ENCODE measurements at regions not wholly inside any gene's neighbourhood (a gene's known extent, or its start where the extent isn't known, plus 50 kb on each side); places are given as distances from the start of the nearest gene placed in this dataset.
"Not testable (repeated sequence)": the region's sequence is repeated elsewhere in the genome, so short reads cannot be mapped to it uniquely, and the experiment has no call there.

- H3K4me3 ChIP-seq (replicated peaks; ENCODE audit: low read depth, low read length): no peak overlapping the region
- no peak for DNase-seq (ENCODE audit: low read depth)
- no peak for TF ChIP-seq CTCF (IDR thresholded peaks at IDR 0.05; ENCODE audit: low read length, missing control alignments)
Measured at GRCh38 chr7:49023345-49024328, 99.3 kb downstream of the CDC14C start.

- TF ChIP-seq CTCF (IDR thresholded peaks at IDR 0.05; ENCODE audit: low read length, missing control alignments): no peak
- no peak overlapping the region for H3K4me3 ChIP-seq (replicated peaks; ENCODE audit: low read depth, low read length)
- DNase-seq (ENCODE audit: low read depth): no peak
Measured at GRCh38 chr7:49030221-49030620, 105.9 kb downstream of the CDC14C start.

GRCh38 chr7:49033140-49033539 is 108.8 kb downstream of the CDC14C start:
- not testable (repeated sequence) for DNase-seq (ENCODE audit: low read depth); H3K4me3 ChIP-seq (replicated peaks; ENCODE audit: low read depth, low read length)

GRCh38 chr7:49037346-49038210 is 113.2 kb downstream of the CDC14C start:
- TF ChIP-seq CTCF (IDR thresholded peaks at IDR 0.05; ENCODE audit: low read length, missing control alignments): no peak
- H3K4me3 ChIP-seq (replicated peaks; ENCODE audit: low read depth, low read length): no peak overlapping the region
- no peak for DNase-seq (ENCODE audit: low read depth)

- DNase-seq (ENCODE audit: low read depth): no peak
- TF ChIP-seq CTCF (IDR thresholded peaks at IDR 0.05; ENCODE audit: low read length, missing control alignments): no peak
- no peak overlapping the region for H3K4me3 ChIP-seq (replicated peaks; ENCODE audit: low read depth, low read length)
Measured at GRCh38 chr7:49038821-49039358, 114.5 kb downstream of the CDC14C start.

GRCh38 chr7:49060743-49061142 is 136.4 kb downstream of the CDC14C start:
- DNase-seq (ENCODE audit: low read depth): no peak
- no peak overlapping the region for H3K4me3 ChIP-seq (replicated peaks; ENCODE audit: low read depth, low read length)
- TF ChIP-seq CTCF (IDR thresholded peaks at IDR 0.05; ENCODE audit: low read length, missing control alignments): no peak

GRCh38 chr7:49074538-49074937 is 150.2 kb downstream of the CDC14C start:
- no peak for TF ChIP-seq CTCF (IDR thresholded peaks at IDR 0.05; ENCODE audit: low read length, missing control alignments)
- no peak overlapping the region for H3K4me3 ChIP-seq (replicated peaks; ENCODE audit: low read depth, low read length)

More at GRCh38 chr7:49074538-49074937, 150.2 kb downstream of the CDC14C start:
- DNase-seq (ENCODE audit: low read depth): no peak
